Small intestine (tissue), 7 donors: ENCODE measurements at regions not wholly inside any gene's neighbourhood (a gene's known extent, or its start where the extent isn't known, plus 50 kb on each side); places are given as distances from the start of the nearest gene placed in this dataset.

Source experiments
- DNase-seq, 2 donors: peaks; one replicate each; pipeline versions ENCODE4 v3.0.0 to v3.0.0-alpha.2; 2013
- FAIRE-seq: peaks from 2 replicates; lab custom pipeline; 2012; peaks lifted over from hg19 to GRCh38; lab: Jason Lieb, UNC
- H3K27ac ChIP-seq, 3 donors: one replicate each; pipeline ENCODE4 v1.5.1; 2013; ENCODE audit warnings: low read length in 2 of 3, mild to moderate bottlenecking in 2 of 3, control low read depth in 1 of 3, inconsistent platforms in 1 of 3, low read depth in 1 of 3, moderate library complexity in 1 of 3
- H3K27me3 ChIP-seq, 3 donors: one replicate each; pipeline ENCODE4 v1.6.1; 2013; ENCODE audit warnings: low read length in 3 of 3, inconsistent platforms in 1 of 3; ENCODE audit not compliant: control insufficient read depth in 3 of 3, insufficient read depth in 3 of 3
- H3K36me3 ChIP-seq, 3 donors: one replicate each; pipeline ENCODE4 v1.6.1; 2013; ENCODE audit warnings: low read length in 3 of 3, inconsistent platforms in 1 of 3, low read depth in 1 of 3, mild to moderate bottlenecking in 1 of 3, moderate library complexity in 1 of 3; ENCODE audit not compliant: control insufficient read depth in 3 of 3, insufficient read depth in 2 of 3
- H3K4me1 ChIP-seq, 3 donors: one replicate each; pipeline ENCODE4 v1.6.1; 2013; ENCODE audit warnings: low read length in 2 of 3, inconsistent platforms in 1 of 3, low read depth in 1 of 3, mild to moderate bottlenecking in 1 of 3, moderate library complexity in 1 of 3; ENCODE audit not compliant: control insufficient read depth in 3 of 3, insufficient read depth in 2 of 3
- H3K4me3 ChIP-seq, 3 donors: one replicate each; pipeline ENCODE4 v1.5.1; 2013; ENCODE audit warnings: low read length in 3 of 3, control low read depth in 1 of 3, inconsistent platforms in 1 of 3, low read depth in 1 of 3, mild to moderate bottlenecking in 1 of 3, moderate library complexity in 1 of 3
- H3K9me3 ChIP-seq, 2 donors: one replicate each; pipeline ENCODE4 v1.6.1; 2013; ENCODE audit warnings: low read depth in 1 of 2, low read length in 1 of 2; ENCODE audit not compliant: control insufficient read depth in 2 of 2, insufficient read depth in 1 of 2
- WGBS, 3 donors: extraction: QIAGEN DNeasy Blood & Tissue Kit; methylation state at CpG; one replicate each; pipeline ENCODE4 v1.1.7; 2013; 5-methylcytosine and 5-hydroxymethylcytosine counted together
- donor health status: healthy with polysubstance abuse.
- donor health status: control.
- donor health status: control.
- donor health status: Bipolar disorder and iron deficiency.
- donor health status: healthy.

- no peaks in the 10 kb centered on the region for H3K36me3 ChIP-seq
- H3K4me3 ChIP-seq, result no peak overlapping the region
- no peak for DNase-seq
- WGBS, 3 donors, result 60 to 88% (median 67%) methylated on average over 4 of the region's 4 CpGs
- no peaks in the 10 kb centered on the region for H3K9me3 ChIP-seq
- no peak overlapping the region for H3K27ac ChIP-seq
- no peak for FAIRE-seq
- no peaks in the 10 kb centered on the region for H3K4me1 ChIP-seq
- no peaks in the 10 kb centered on the region for H3K27me3 ChIP-seq
These were observed 80.5 kb upstream of the CPO start for GRCh38 chr2:206858687-206859329.

GRCh38 chr2:206859330-206859739, 80.0 kb upstream of the CPO start:
- Histone ChIP-seq H3K27ac (no peak overlapping the region), H3K36me3 (no peaks in the 10 kb centered on the region), H3K27me3 (no peaks in the 10 kb centered on the region), H3K9me3 (no peaks in the 10 kb centered on the region), H3K4me1 (no peaks in the 10 kb centered on the region), H3K4me3 (no peak overlapping the region)
- 66 to 76% (median 75%) methylated on average over 5 of the region's 5 CpGs for WGBS, 3 donors
- FAIRE-seq, result no peak
- no peak for DNase-seq

GRCh38 chr2:206863196-206863595, 76.1 kb upstream of the CPO start:
- no peak overlapping the region for H3K27ac ChIP-seq
- H3K36me3 ChIP-seq, result no peaks in the 10 kb centered on the region
- no peaks in the 10 kb centered on the region for H3K27me3 ChIP-seq
- 76 to 85% (median 82%) methylated on average over 3 of the region's 3 CpGs for WGBS, 3 donors
- no peak for DNase-seq
- no peaks in the 10 kb centered on the region for H3K9me3 ChIP-seq
- FAIRE-seq, result no peak
- H3K4me1 ChIP-seq, result no peaks in the 10 kb centered on the region
- H3K4me3 ChIP-seq, result no peak overlapping the region

- WGBS, 3 donors, result 73 to 85% (median 77%) methylated on average over 4 of the region's 4 CpGs
- Histone ChIP-seq H3K27me3 (no peaks in the 10 kb centered on the region), H3K4me1 (no peaks in the 10 kb centered on the region), H3K27ac (no peak overlapping the region), H3K36me3 (no peaks in the 10 kb centered on the region), H3K9me3 (no peaks in the 10 kb centered on the region), H3K4me3 (no peak overlapping the region)
- DNase-seq (no peak), FAIRE-seq (no peak)
These were observed 75.6 kb upstream of the CPO start for GRCh38 chr2:206863716-206864115.

GRCh38 chr2:206867006-206867405, 72.3 kb upstream of the CPO start:
- 79 to 87% (median 83%) methylated on average over 3 of the region's 3 CpGs for WGBS, 3 donors
- DNase-seq (no peak), FAIRE-seq (no peak)
- Histone ChIP-seq H3K27ac (no peak overlapping the region), H3K4me1 (no peaks in the 10 kb centered on the region), H3K9me3 (no peaks in the 10 kb centered on the region), H3K27me3 (no peaks in the 10 kb centered on the region), H3K4me3 (no peak overlapping the region), H3K36me3 (no peaks in the 10 kb centered on the region)

GRCh38 chr2:206869824-206870495, 69.4 kb upstream of the CPO start:
- Histone ChIP-seq H3K4me3 (no peak overlapping the region), H3K27me3 (no peaks in the 10 kb centered on the region), H3K9me3 (no peaks in the 10 kb centered on the region), H3K27ac (no peak overlapping the region), H3K4me1 (no peaks in the 10 kb centered on the region), H3K36me3 (no peaks in the 10 kb centered on the region)
- FAIRE-seq (no peak), DNase-seq (no peak)
- 69 to 86% (median 79%) methylated on average over 3 of the region's 3 CpGs for whole genome bisulfite sequencing, 3 donors

- Histone ChIP-seq H3K4me1 (no peaks in the 10 kb centered on the region), H3K27me3 (no peaks in the 10 kb centered on the region), H3K36me3 (no peaks in the 10 kb centered on the region), H3K4me3 (no peak overlapping the region), H3K9me3 (no peaks in the 10 kb centered on the region), H3K27ac (no peak overlapping the region)
- no peak for DNase-seq
- FAIRE-seq, result no peak
- WGBS, 3 donors, result 8 to 20% (median 19%) methylated on average over 2 of the region's 2 CpGs
These were observed 65.9 kb upstream of the CPO start for GRCh38 chr2:206873423-206873822.

- Histone ChIP-seq H3K9me3 (no peaks in the 10 kb centered on the region), H3K4me3 (no peak overlapping the region), H3K27me3 (no peaks in the 10 kb centered on the region), H3K4me1 (no peaks in the 10 kb centered on the region), H3K36me3 (no peaks in the 10 kb centered on the region), H3K27ac (no peak overlapping the region)
- WGBS, 3 donors, result 56 to 71% (median 61%) methylated on average over 2 of the region's 2 CpGs
- no peak for DNase-seq
- no peak for FAIRE-seq
These were observed 63.6 kb upstream of the CPO start for GRCh38 chr2:206875701-206876100.
